ENCODE measurements at regions not wholly inside any gene's neighbourhood (a gene's known extent, or its start where the extent isn't known, plus 50 kb on each side); places are given as distances from the start of the nearest gene placed in this dataset.

- no peak for TF ChIP-seq CTCF (IDR thresholded peaks at IDR 0.05)
- TF ChIP-seq POLR2A (IDR thresholded peaks at IDR 0.05): no peak
- no peak overlapping the region for H3K4me3 ChIP-seq
Observed at GRCh38 chr2:52194342-52194741, 1162.4 kb upstream of the NRXN1 start.

GRCh38 chr2:52193804-52194203, 1161.9 kb upstream of the NRXN1 start:
- no peaks in the 10 kb centered on the region for H3K27me3 ChIP-seq
- no peaks in the 10 kb centered on the region for H3K4me1 ChIP-seq
- TF ChIP-seq CTCF (IDR thresholded peaks at IDR 0.05): no peak
- H3K9me3 ChIP-seq: no peaks in the 10 kb centered on the region
- DNase-seq: no peak
- no peak overlapping the region for H3K4me3 ChIP-seq
- no peaks in the 10 kb centered on the region for H3K36me3 ChIP-seq
- no peak overlapping the region for H3K27ac ChIP-seq

More at GRCh38 chr2:52194342-52194741, 1162.4 kb upstream of the NRXN1 start:
- Histone ChIP-seq H3K27ac (no peak overlapping the region), H3K9me3 (no peaks in the 10 kb centered on the region), H3K27me3 (no peaks in the 10 kb centered on the region), H3K36me3 (no peaks in the 10 kb centered on the region), H3K4me1 (no peaks in the 10 kb centered on the region)
- no peak for DNase-seq

GRCh38 chr2:52192656-52193055, 1160.7 kb upstream of the NRXN1 start:
- H3K27ac ChIP-seq: no peak overlapping the region
- H3K4me1 ChIP-seq: no peaks in the 10 kb centered on the region
- no peaks in the 10 kb centered on the region for H3K36me3 ChIP-seq
- H3K27me3 ChIP-seq: no peaks in the 10 kb centered on the region
- H3K4me3 ChIP-seq: no peak overlapping the region
- no peak for DNase-seq
- no peak for TF ChIP-seq CTCF (IDR thresholded peaks at IDR 0.05)
- no peaks in the 10 kb centered on the region for H3K9me3 ChIP-seq

GRCh38 chr2:52181080-52181479, 1149.1 kb upstream of the NRXN1 start:
- H3K27me3 ChIP-seq: no peaks in the 10 kb centered on the region
- no peak overlapping the region for H3K4me3 ChIP-seq
- H3K4me1 ChIP-seq: no peaks in the 10 kb centered on the region
- peaks cover 0 to 6% (median under 1%) of the 10 kb centered on the region in 4 donors for H3K9me3 ChIP-seq
- no peak for DNase-seq
- H3K36me3 ChIP-seq: no peaks in the 10 kb centered on the region
- no peak overlapping the region for H3K27ac ChIP-seq
- TF ChIP-seq POLR2A (IDR thresholded peaks at IDR 0.05) (no peak), CTCF (IDR thresholded peaks at IDR 0.05) (no peak)

- no peaks in the 10 kb centered on the region for H3K27me3 ChIP-seq
- no peak overlapping the region for H3K4me3 ChIP-seq
- no peaks in the 10 kb centered on the region for H3K4me1 ChIP-seq
- no peak for TF ChIP-seq CTCF (IDR thresholded peaks at IDR 0.05)
- TF ChIP-seq POLR2A (IDR thresholded peaks at IDR 0.05): no peak
- DNase-seq: no peak
- peaks cover 0 to 6% (median 3%) of the 10 kb centered on the region in 4 donors for H3K9me3 ChIP-seq
- no peak overlapping the region for H3K27ac ChIP-seq
- no peaks in the 10 kb centered on the region for H3K36me3 ChIP-seq
Observed at GRCh38 chr2:52178845-52179244, 1146.9 kb upstream of the NRXN1 start.

GRCh38 chr2:52145005-52145404, 1113.1 kb upstream of the NRXN1 start:
- Histone ChIP-seq H3K4me3 (no peak overlapping the region), H3K27me3 (no peaks in the 10 kb centered on the region), H3K27ac (no peak overlapping the region), H3K4me1 (no peaks in the 10 kb centered on the region), H3K36me3 (no peaks in the 10 kb centered on the region), H3K9me3 (no peaks in the 10 kb centered on the region)
- TF ChIP-seq POLR2A (IDR thresholded peaks at IDR 0.05) (no peak), CTCF (IDR thresholded peaks at IDR 0.05) (no peak)
- DNase-seq: no peak

All from Peyer's patch (tissue), 4 donors.